Astrocyte (in vitro differentiated cells and primary cell): ENCODE measurements at regions not wholly inside any gene's neighbourhood (a gene's known extent, or its start where the extent isn't known, plus 50 kb on each side); places are given as distances from the start of the nearest gene placed in this dataset.

Experiments
- DNase-seq: peaks from one replicate; pipeline ENCODE4 v3.0.0-alpha.2; 2010; ENCODE audit warnings: low read depth
- FAIRE-seq: peaks from 2 replicates; lab custom pipeline; 2011; peaks lifted over from hg19 to GRCh38; lab: Jason Lieb, UNC
- H2AFZ ChIP-seq: 2 replicates; pipeline ENCODE4 v1.6.0; 2012; ENCODE audit warnings: low read depth, low read length, inconsistent platforms
- H3K27ac ChIP-seq: 2 replicates; pipeline ENCODE4 v1.5.1; 2011; ENCODE audit warnings: low read depth, low read length, inconsistent platforms
- H3K27me3 ChIP-seq: 2 replicates; pipeline ENCODE4 v1.6.0; 2011; ENCODE audit warnings: low read length, inconsistent platforms; ENCODE audit not compliant: insufficient read depth
- H3K36me3 ChIP-seq: 2 replicates; pipeline ENCODE4 v1.5.1; 2011; ENCODE audit warnings: low read length, inconsistent platforms; ENCODE audit not compliant: insufficient read depth
- H3K4me1 ChIP-seq: 2 replicates; pipeline ENCODE4 v1.5.1; 2011; ENCODE audit warnings: low read length, inconsistent platforms; ENCODE audit not compliant: insufficient read depth
- H3K4me2 ChIP-seq: 2 replicates; pipeline ENCODE4 v1.6.0; 2012; ENCODE audit warnings: low read length, inconsistent platforms
- H3K4me3 ChIP-seq: 2 replicates; pipeline ENCODE4 v1.5.1; 2011; ENCODE audit warnings: low read depth, mild to moderate bottlenecking, low read length, inconsistent platforms; ENCODE audit not compliant: insufficient read depth
- H3K79me2 ChIP-seq: 2 replicates; pipeline ENCODE4 v1.6.0; 2012; ENCODE audit warnings: mild to moderate bottlenecking, low read length, inconsistent platforms; ENCODE audit not compliant: insufficient read depth
- H3K9ac ChIP-seq: 2 replicates; pipeline ENCODE4 v1.6.0; 2012; ENCODE audit warnings: mild to moderate bottlenecking, low read length, inconsistent platforms
- H3K9me3 ChIP-seq: 2 replicates; pipeline ENCODE4 v1.5.1; 2012; ENCODE audit warnings: low read depth, mild to moderate bottlenecking, low read length, inconsistent platforms; ENCODE audit not compliant: insufficient read depth
- H4K20me1 ChIP-seq: 2 replicates; pipeline ENCODE4 v1.6.0; 2012; ENCODE audit warnings: low read length, inconsistent platforms; ENCODE audit not compliant: insufficient read depth
- H3K27ac Mint-ChIP-seq: one replicate; pipeline ENCODE4 v1.8.0; 2021; ENCODE audit warnings: mild to moderate bottlenecking, mixed read lengths; ENCODE audit not compliant: unreplicated experiment
- H3K27me3 Mint-ChIP-seq: one replicate; pipeline ENCODE4 v1.8.0; 2021; ENCODE audit warnings: low read depth, mixed read lengths; ENCODE audit not compliant: unreplicated experiment
- H3K36me3 Mint-ChIP-seq: one replicate; pipeline ENCODE4 v1.8.0; 2021; ENCODE audit warnings: low read depth, mixed read lengths; ENCODE audit not compliant: unreplicated experiment
- H3K4me1 Mint-ChIP-seq: one replicate; pipeline ENCODE4 v1.8.0; 2021; ENCODE audit warnings: low read depth, mixed read lengths; ENCODE audit not compliant: unreplicated experiment
- H3K4me3 Mint-ChIP-seq: one replicate; pipeline ENCODE4 v1.8.0; 2021; ENCODE audit warnings: mild to moderate bottlenecking, moderate library complexity, mixed read lengths; ENCODE audit not compliant: unreplicated experiment
- H3K9me3 Mint-ChIP-seq: one replicate; pipeline ENCODE4 v1.8.0; 2021; ENCODE audit warnings: mild to moderate bottlenecking, mixed read lengths; ENCODE audit not compliant: unreplicated experiment
- EZH2 ChIP-seq: IDR thresholded peaks from 2 replicates; pipeline ENCODE4 v1.6.1; 2012; ENCODE audit warnings: mild to moderate bottlenecking, low read length, inconsistent platforms; ENCODE audit not compliant: insufficient read depth
- TF ChIP-seq, protein P1 (sequence below): IDR thresholded peaks from 2 replicates; pipeline ENCODE4 v1.5.1; 2011; ENCODE audit warnings: low read depth, mild to moderate bottlenecking, inconsistent platforms, low read length, moderate library complexity; ENCODE audit not compliant: insufficient read depth

DNA sequence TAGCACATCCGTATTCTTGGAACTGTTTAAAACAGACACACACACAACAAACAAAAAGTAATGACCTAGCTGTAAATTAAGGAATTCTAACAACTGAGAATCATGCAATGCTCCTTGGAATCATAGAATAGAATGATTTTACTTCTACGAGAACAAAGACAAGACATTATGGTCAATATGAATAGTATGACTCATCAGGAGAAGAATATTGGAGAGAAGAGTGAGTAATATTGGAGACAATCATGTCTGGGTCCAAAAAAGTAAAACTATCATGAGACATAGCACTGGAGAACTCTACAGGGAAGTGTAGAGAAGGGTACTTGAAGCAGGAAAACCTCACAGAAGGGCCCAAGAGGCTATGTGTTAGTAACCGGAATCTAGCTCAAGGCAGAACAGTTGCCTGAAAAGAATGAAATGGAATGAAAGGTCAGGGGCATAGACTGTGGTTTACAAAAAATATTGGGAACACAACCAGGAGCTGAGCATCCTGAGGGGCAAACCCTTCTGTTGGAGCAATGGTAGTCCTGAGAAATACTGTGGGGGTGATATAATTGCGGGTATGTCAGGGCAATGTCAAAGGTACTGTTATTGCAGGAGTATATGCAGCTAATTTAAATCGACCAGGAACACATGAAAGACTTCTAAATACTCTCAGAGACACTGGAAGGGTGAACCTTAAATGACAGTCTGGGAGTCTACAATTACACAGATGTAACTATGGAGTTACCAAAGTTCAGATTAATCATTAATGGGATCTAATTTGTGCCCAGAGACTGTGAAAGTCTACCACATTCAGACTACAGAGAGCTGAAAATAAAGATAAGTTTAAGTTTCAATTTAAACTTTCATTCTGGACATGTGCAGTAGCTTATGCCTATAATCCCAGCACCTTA is 201.2 kb downstream of the BCHE start:
- no peak overlapping the region for H3K9ac ChIP-seq
- H3K36me3 ChIP-seq, result no peaks in the 10 kb centered on the region
- no peak for FAIRE-seq
- H3K27ac Mint-ChIP-seq, result peak overlapping the region; percentile 48
- no peaks in the 10 kb centered on the region for H3K4me1 ChIP-seq
- peaks cover 9% of the 10 kb centered on the region for H3K4me1 Mint-ChIP-seq
- H3K4me3 ChIP-seq, result no peak overlapping the region
- TF ChIP-seq EZH2, result no peak
- TF ChIP-seq, protein P1, sequence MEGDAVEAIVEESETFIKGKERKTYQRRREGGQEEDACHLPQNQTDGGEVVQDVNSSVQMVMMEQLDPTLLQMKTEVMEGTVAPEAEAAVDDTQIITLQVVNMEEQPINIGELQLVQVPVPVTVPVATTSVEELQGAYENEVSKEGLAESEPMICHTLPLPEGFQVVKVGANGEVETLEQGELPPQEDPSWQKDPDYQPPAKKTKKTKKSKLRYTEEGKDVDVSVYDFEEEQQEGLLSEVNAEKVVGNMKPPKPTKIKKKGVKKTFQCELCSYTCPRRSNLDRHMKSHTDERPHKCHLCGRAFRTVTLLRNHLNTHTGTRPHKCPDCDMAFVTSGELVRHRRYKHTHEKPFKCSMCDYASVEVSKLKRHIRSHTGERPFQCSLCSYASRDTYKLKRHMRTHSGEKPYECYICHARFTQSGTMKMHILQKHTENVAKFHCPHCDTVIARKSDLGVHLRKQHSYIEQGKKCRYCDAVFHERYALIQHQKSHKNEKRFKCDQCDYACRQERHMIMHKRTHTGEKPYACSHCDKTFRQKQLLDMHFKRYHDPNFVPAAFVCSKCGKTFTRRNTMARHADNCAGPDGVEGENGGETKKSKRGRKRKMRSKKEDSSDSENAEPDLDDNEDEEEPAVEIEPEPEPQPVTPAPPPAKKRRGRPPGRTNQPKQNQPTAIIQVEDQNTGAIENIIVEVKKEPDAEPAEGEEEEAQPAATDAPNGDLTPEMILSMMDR, result no peak
- no peaks in the 10 kb centered on the region for H3K27me3 ChIP-seq
- H3K27me3 Mint-ChIP-seq, result no peaks in the 10 kb centered on the region
- no peak overlapping the region for H3K27ac ChIP-seq
- no peaks in the 10 kb centered on the region for H4K20me1 ChIP-seq
- no peak overlapping the region for H3K4me3 Mint-ChIP-seq
- no peak overlapping the region for H3K4me2 ChIP-seq
- peaks cover 2% of the 10 kb centered on the region for H3K9me3 ChIP-seq
- no peak overlapping the region for H2AFZ ChIP-seq
- H3K79me2 ChIP-seq, result no peaks in the 10 kb centered on the region
- H3K9me3 Mint-ChIP-seq, result peaks cover 9% of the 10 kb centered on the region
- DNase-seq, result peak; percentile 16
- H3K36me3 Mint-ChIP-seq, result no peaks in the 10 kb centered on the region

DNA sequence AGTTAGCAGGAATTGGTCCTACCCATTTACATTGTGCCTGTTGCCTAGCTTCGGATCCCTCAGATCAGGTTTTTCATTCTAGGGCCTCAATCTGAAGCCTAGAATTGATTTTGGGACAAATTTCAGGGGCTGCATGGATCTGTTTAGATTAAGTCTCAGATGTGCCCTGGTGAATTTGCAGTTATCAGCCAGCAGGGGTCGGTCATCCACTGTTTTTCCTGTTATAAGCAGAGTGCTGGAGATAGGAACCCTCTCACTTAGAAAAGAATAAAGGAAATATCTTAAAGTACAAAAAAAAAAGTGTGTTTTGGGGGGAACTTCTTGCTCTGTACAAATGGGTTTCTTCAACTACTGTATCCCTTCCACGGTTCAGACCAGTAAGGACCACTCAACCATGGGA is 212.5 kb downstream of the BCHE start:
- peaks cover 20% of the 10 kb centered on the region for H3K9me3 Mint-ChIP-seq
- Histone ChIP-seq H3K4me3 (no peak overlapping the region), H3K9me3 (no peaks in the 10 kb centered on the region), H4K20me1 (no peaks in the 10 kb centered on the region), H3K4me2 (no peak overlapping the region), H3K36me3 (no peaks in the 10 kb centered on the region), H3K4me1 (no peaks in the 10 kb centered on the region), H3K27ac (no peak overlapping the region), H3K79me2 (no peaks in the 10 kb centered on the region), H3K27me3 (no peaks in the 10 kb centered on the region), H3K9ac (no peak overlapping the region), H2AFZ (no peak overlapping the region)
- TF ChIP-seq, protein P1, result peak; percentile 42
- TF ChIP-seq EZH2, result no peak
- no peak for DNase-seq
- H3K36me3 Mint-ChIP-seq, result no peaks in the 10 kb centered on the region
- H3K27ac Mint-ChIP-seq, result no peak overlapping the region
- no peaks in the 10 kb centered on the region for H3K4me1 Mint-ChIP-seq
- no peak for FAIRE-seq
- H3K4me3 Mint-ChIP-seq, result no peak overlapping the region
- H3K27me3 Mint-ChIP-seq, result no peaks in the 10 kb centered on the region

DNA sequence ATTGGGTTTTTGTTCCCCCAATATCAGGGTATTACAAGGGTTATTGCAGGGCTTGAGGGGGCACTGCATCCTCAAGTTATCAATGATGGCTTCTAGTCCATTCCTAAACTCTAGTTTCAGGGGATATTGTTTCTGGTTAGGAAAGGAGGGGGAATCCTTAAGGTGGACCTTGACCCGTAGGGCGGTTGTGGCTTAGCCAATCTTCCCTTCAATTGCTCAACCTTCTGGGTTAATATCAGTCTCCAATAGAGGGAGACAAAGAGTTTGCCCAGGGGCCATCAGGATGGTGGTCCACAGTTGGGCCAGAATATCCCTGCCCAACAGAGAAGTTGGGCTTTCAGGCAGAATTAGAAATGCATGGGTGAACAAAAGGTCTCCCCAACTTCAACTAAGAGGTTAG is 214.9 kb downstream of the BCHE start:
- H3K4me2 ChIP-seq, result no peak overlapping the region
- H3K27me3 Mint-ChIP-seq, result no peaks in the 10 kb centered on the region
- FAIRE-seq, result no peak

More for the DNA sequence above, 214.9 kb downstream of the BCHE start:
- no peaks in the 10 kb centered on the region for H3K36me3 Mint-ChIP-seq
- Histone ChIP-seq H2AFZ (no peak overlapping the region), H3K9me3 (no peaks in the 10 kb centered on the region), H3K27me3 (no peaks in the 10 kb centered on the region), H4K20me1 (no peaks in the 10 kb centered on the region), H3K27ac (no peak overlapping the region), H3K79me2 (no peaks in the 10 kb centered on the region), H3K4me3 (no peak overlapping the region), H3K36me3 (no peaks in the 10 kb centered on the region), H3K4me1 (no peaks in the 10 kb centered on the region), H3K9ac (no peak overlapping the region)
- H3K4me1 Mint-ChIP-seq, result no peaks in the 10 kb centered on the region
- TF ChIP-seq, protein P1, result no peak
- no peak for DNase-seq
- no peak overlapping the region for H3K4me3 Mint-ChIP-seq
- H3K9me3 Mint-ChIP-seq, result peaks cover 17% of the 10 kb centered on the region
- no peak overlapping the region for H3K27ac Mint-ChIP-seq
